H9 (cell line): ENCODE measurements at regions not wholly inside any gene's neighbourhood (a gene's known extent, or its start where the extent isn't known, plus 50 kb on each side); places are given as distances from the start of the nearest gene placed in this dataset.

Source experiments
- DNase-seq: peaks from one replicate; pipeline ENCODE4 v3.0.0-alpha.2; 2017
- H2AFZ ChIP-seq: one replicate; pipeline ENCODE4 v1.6.1; 2013; ENCODE audit warnings: mild to moderate bottlenecking, low read length, control low read depth, moderate library complexity
- H2AK5ac ChIP-seq: 2 replicates; pipeline ENCODE4 v1.6.1; 2013; ENCODE audit warnings: low read length, control low read depth, mixed read lengths; ENCODE audit not compliant: insufficient read length
- H2BK120ac ChIP-seq: one replicate; pipeline ENCODE4 v1.6.1; 2013; ENCODE audit warnings: low read depth, mild to moderate bottlenecking, low read length, control low read depth, inconsistent platforms; ENCODE audit not compliant: poor library complexity, severe bottlenecking
- H2BK12ac ChIP-seq: 2 replicates; pipeline ENCODE4 v1.6.1; 2013; ENCODE audit warnings: low read length, control low read depth, mixed read lengths, low read depth; ENCODE audit not compliant: insufficient read length
- H2BK15ac ChIP-seq: 2 replicates; pipeline ENCODE4 v1.6.1; 2013; ENCODE audit warnings: low read depth, low read length, control low read depth
- H2BK20ac ChIP-seq: one replicate; pipeline ENCODE4 v1.6.1; 2013; ENCODE audit warnings: low read depth, mild to moderate bottlenecking, low read length, control low read depth, inconsistent platforms; ENCODE audit not compliant: poor library complexity, severe bottlenecking
- H2BK5ac ChIP-seq: 2 replicates; pipeline ENCODE4 v1.6.1; 2013; ENCODE audit warnings: low read length, control low read depth, mixed read lengths; ENCODE audit not compliant: insufficient read length
- H3K14ac ChIP-seq: 2 replicates; pipeline ENCODE4 v1.6.1; 2013; ENCODE audit warnings: low read length, control low read depth; ENCODE audit not compliant: insufficient read depth
- H3K18ac ChIP-seq: 2 replicates; pipeline ENCODE4 v1.6.1; 2013; ENCODE audit warnings: low read depth, mild to moderate bottlenecking, mixed read lengths, low read length, control low read depth; ENCODE audit not compliant: insufficient read length
- H3K23ac ChIP-seq: 2 replicates; pipeline ENCODE4 v1.6.1; 2013; ENCODE audit warnings: low read length, control low read depth, mixed read lengths, low read depth; ENCODE audit not compliant: insufficient read length
- H3K23me2 ChIP-seq: 2 replicates; pipeline ENCODE4 v1.6.1; 2013; ENCODE audit warnings: low read depth, mild to moderate bottlenecking, mixed read lengths, low read length, control low read depth; ENCODE audit not compliant: insufficient read length, poor library complexity, severe bottlenecking
- H3K27ac ChIP-seq: 2 replicates; pipeline ENCODE4 v1.5.1; 2013; ENCODE audit warnings: low read length, control low read depth, mixed read lengths, low read depth; ENCODE audit not compliant: insufficient read length
- H3K27me3 ChIP-seq: 2 replicates; pipeline ENCODE4 v1.6.1; 2013; ENCODE audit warnings: low read length, control low read depth, inconsistent platforms; ENCODE audit not compliant: insufficient read depth
- H3K4ac ChIP-seq: 2 replicates; pipeline ENCODE4 v1.6.1; 2013; ENCODE audit warnings: low read depth, mild to moderate bottlenecking, control low read depth, inconsistent platforms, low read length, moderate library complexity
- H3K4me1 ChIP-seq: 2 replicates; pipeline ENCODE4 v1.6.1; 2013; ENCODE audit warnings: low read length, control low read depth, inconsistent platforms; ENCODE audit not compliant: insufficient read depth
- H3K4me2 ChIP-seq: 2 replicates; pipeline ENCODE4 v1.6.1; 2013; ENCODE audit warnings: low read length, control low read depth, mixed read lengths; ENCODE audit not compliant: insufficient read length, insufficient read depth
- H3K56ac ChIP-seq: 2 replicates; pipeline ENCODE4 v1.6.1; 2013; ENCODE audit warnings: low read depth, mild to moderate bottlenecking, mixed read lengths, low read length, control low read depth; ENCODE audit not compliant: insufficient read length
- H3K79me1 ChIP-seq: 2 replicates; pipeline ENCODE4 v1.6.1; 2013; ENCODE audit warnings: low read depth, mild to moderate bottlenecking, moderate library complexity, low read length, control low read depth, inconsistent platforms; ENCODE audit not compliant: insufficient read depth, poor library complexity, severe bottlenecking
- H3K79me2 ChIP-seq: 2 replicates; pipeline ENCODE4 v1.6.1; 2013; ENCODE audit warnings: low read length, control low read depth, inconsistent platforms; ENCODE audit not compliant: insufficient read depth
- H3K9ac ChIP-seq: 2 replicates; pipeline ENCODE4 v1.6.1; 2013; ENCODE audit warnings: low read length, control low read depth, mixed read lengths; ENCODE audit not compliant: insufficient read length; ENCODE audit errors: extremely low read depth
- H3K9me3 ChIP-seq: one replicate; pipeline ENCODE4 v1.6.1; 2013; ENCODE audit warnings: low read depth, low read length, inconsistent platforms; ENCODE audit not compliant: control insufficient read depth
- H3T11ph ChIP-seq: one replicate; pipeline ENCODE4 v1.6.1; 2013; ENCODE audit warnings: mild to moderate bottlenecking, low read length, control low read depth, inconsistent platforms
- H4K20me1 ChIP-seq: one replicate; pipeline ENCODE4 v1.6.1; 2013; ENCODE audit not compliant: control insufficient read depth, insufficient read length, insufficient read depth
- H4K5ac ChIP-seq: 2 replicates; pipeline ENCODE4 v1.6.1; 2013; ENCODE audit warnings: low read depth, mild to moderate bottlenecking, mixed read lengths, low read length, control low read depth; ENCODE audit not compliant: insufficient read length
- H4K8ac ChIP-seq: replicated peaks from 2 replicates; pipeline ENCODE4 v1.6.1; 2013; ENCODE audit warnings: low read length, control low read depth, mixed read lengths, low read depth; ENCODE audit not compliant: insufficient read length
- H4K91ac ChIP-seq: 2 replicates; pipeline ENCODE4 v1.6.1; 2013; ENCODE audit warnings: low read depth, mild to moderate bottlenecking, moderate library complexity, mixed read lengths, low read length, control low read depth; ENCODE audit not compliant: insufficient read length
- H3K27ac Mint-ChIP-seq, 3 experiments: 2 replicates in 2 of 3; 3 replicates in 1 of 3; pipeline ENCODE4 v1.8.0; 2020 to 2021; ENCODE audit warnings: mixed read lengths in 3 of 3, mild to moderate bottlenecking in 1 of 3, moderate library complexity in 1 of 3
- H3K27me3 Mint-ChIP-seq: 2 replicates; pipeline ENCODE4 v1.8.0; 2021; ENCODE audit warnings: low read depth, mild to moderate bottlenecking, moderate library complexity, mixed read lengths
- H3K36me3 Mint-ChIP-seq, 3 experiments: 2 replicates in 2 of 3; 3 replicates in 1 of 3; pipeline ENCODE4 v1.8.0; 2020 to 2021; ENCODE audit warnings: low read depth in 3 of 3, mixed read lengths in 3 of 3; ENCODE audit not compliant: insufficient read depth in 1 of 3
- H3K4me1 Mint-ChIP-seq, 2 experiments: 2 replicates each; pipeline ENCODE4 v1.8.0; 2020; ENCODE audit warnings: mixed read lengths in 2 of 2
- H3K4me3 Mint-ChIP-seq, 2 experiments: 2 replicates in 1 of 2; 3 replicates in 1 of 2; pipeline ENCODE4 v1.8.0; 2020 to 2021; ENCODE audit warnings: mild to moderate bottlenecking in 2 of 2, mixed read lengths in 2 of 2, moderate library complexity in 1 of 2
- H3K9me3 Mint-ChIP-seq, 2 experiments: 2 replicates in 1 of 2; 3 replicates in 1 of 2; pipeline ENCODE4 v1.8.0; 2020; ENCODE audit warnings: mild to moderate bottlenecking in 2 of 2, mixed read lengths in 2 of 2, moderate library complexity in 1 of 2
- CTCF ChIP-seq: fragments of 200-600 bp; sonication (generic); conservative IDR thresholded peaks from 3 replicates; pipeline ENCODE4 v1.8.0; 2021; ENCODE audit warnings: antibody characterized with exemption, mild to moderate bottlenecking
- WGBS: extraction: QIAGEN DNeasy Blood & Tissue Kit; methylation state at CpG from one replicate; pipeline ENCODE4 v1.1.7; 2013; ENCODE audit warnings: missing lambda C conversion rate, low lambda C conversion rate, mixed read lengths; ENCODE audit not compliant: insufficient read length; ENCODE audit errors: extremely low coverage; 5-methylcytosine and 5-hydroxymethylcytosine counted together

GRCh38 chr4:124433500-124433899 lies 279.0 kb downstream of the ANKRD50 start:
- Mint-ChIP-seq H3K9me3 (no peaks in the 10 kb centered on the region), H3K4me1 (peaks cover 4% of the 10 kb centered on the region in 2 experiments; a peak in 3 of 4 replicates), H3K36me3 (peaks cover 0 to 4% (median 0%) of the 10 kb centered on the region in 3 experiments; a peak in 2 of 7 replicates), H3K27ac (no peak overlapping the region), H3K4me3 (no peak overlapping the region), H3K27me3 (no peaks in the 10 kb centered on the region)
- Histone ChIP-seq H3K18ac (no peak overlapping the region), H3K27ac (no peak overlapping the region), H3K56ac (no peak overlapping the region), H4K20me1 (no peaks in the 10 kb centered on the region), H3K23ac (no peak overlapping the region), H4K91ac (no peak overlapping the region), H4K5ac (no peak overlapping the region), H3K79me2 (no peaks in the 10 kb centered on the region), H3K9ac (no peak overlapping the region), H2BK5ac (no peak overlapping the region), H3K4me2 (no peak overlapping the region), H2BK120ac (no peak overlapping the region), H3K79me1 (no peaks in the 10 kb centered on the region), H3K9me3 (no peaks in the 10 kb centered on the region), H2BK15ac (no peak overlapping the region), H3K4me1 (no peaks in the 10 kb centered on the region; the same call in 1 of the 2 replicates), H3K23me2 (no peaks in the 10 kb centered on the region), H3K4ac (no peak overlapping the region), H2BK20ac (no peak overlapping the region), H3T11ph (no peak overlapping the region), H4K8ac (no peak overlapping the region), H3K27me3 (no peaks in the 10 kb centered on the region), H2AFZ (no peak overlapping the region), H3K14ac (no peak overlapping the region), H2BK12ac (no peak overlapping the region), H2AK5ac (no peak overlapping the region)
- TF ChIP-seq CTCF, result no peak
- WGBS, result no CpG with 5 or more reads among the region's 8 CpGs
- no peak for DNase-seq
